ENCODE measurements at regions not wholly inside any gene's neighbourhood (a gene's known extent, or its start where the extent isn't known, plus 50 kb on each side); places are given as distances from the start of the nearest gene placed in this dataset.

GRCh38 chr1:95572002-95572401 is 338.0 kb downstream of the RWDD3 start:
- no peak for DNase-seq
- Histone ChIP-seq H3K9me3 (no peaks in the 10 kb centered on the region), H3K4me1 (peaks cover 27% of the 10 kb centered on the region), H3K4me3 (ENCODE audit: low read depth, low read length) (no peak overlapping the region), H3K36me3 (no peaks in the 10 kb centered on the region), H3K27me3 (no peaks in the 10 kb centered on the region)
- no peak for TF ChIP-seq CTCF (IDR thresholded peaks at IDR 0.05; ENCODE audit: low read depth, low read length)

- peaks cover 27% of the 10 kb centered on the region for H3K4me1 ChIP-seq
- no peak for TF ChIP-seq CTCF (IDR thresholded peaks at IDR 0.05; ENCODE audit: low read depth, low read length)
- H3K36me3 ChIP-seq: no peaks in the 10 kb centered on the region
- H3K27me3 ChIP-seq: no peaks in the 10 kb centered on the region
- no peak for DNase-seq
- H3K9me3 ChIP-seq: no peaks in the 10 kb centered on the region
- H3K4me3 ChIP-seq (ENCODE audit: low read depth, low read length): no peak overlapping the region
These were observed 339.0 kb downstream of the RWDD3 start for GRCh38 chr1:95572962-95573361.

- Histone ChIP-seq H3K4me1 (peaks cover 36% of the 10 kb centered on the region), H3K9me3 (no peaks in the 10 kb centered on the region), H3K36me3 (no peaks in the 10 kb centered on the region), H3K4me3 (ENCODE audit: low read depth, low read length) (no peak overlapping the region), H3K27me3 (no peaks in the 10 kb centered on the region)
- TF ChIP-seq CTCF (IDR thresholded peaks at IDR 0.05; ENCODE audit: low read depth, low read length): no peak
- DNase-seq: no peak
These were observed 341.3 kb downstream of the RWDD3 start for GRCh38 chr1:95575291-95575690.

GRCh38 chr1:95578462-95578861 is 344.5 kb downstream of the RWDD3 start:
- Histone ChIP-seq H3K9me3 (no peaks in the 10 kb centered on the region), H3K4me3 (ENCODE audit: low read depth, low read length) (no peak overlapping the region), H3K4me1 (peaks cover 19% of the 10 kb centered on the region), H3K36me3 (no peaks in the 10 kb centered on the region), H3K27me3 (no peaks in the 10 kb centered on the region)
- no peak for TF ChIP-seq CTCF (IDR thresholded peaks at IDR 0.05; ENCODE audit: low read depth, low read length)
- peak; percentile 24 for DNase-seq

GRCh38 chr1:95582191-95582590 is 348.2 kb downstream of the RWDD3 start:
- Histone ChIP-seq H3K4me1 (peaks cover 9% of the 10 kb centered on the region), H3K9me3 (no peaks in the 10 kb centered on the region), H3K36me3 (no peaks in the 10 kb centered on the region), H3K4me3 (ENCODE audit: low read depth, low read length) (no peak overlapping the region), H3K27me3 (no peaks in the 10 kb centered on the region)
- DNase-seq: no peak
- no peak for TF ChIP-seq CTCF (IDR thresholded peaks at IDR 0.05; ENCODE audit: low read depth, low read length)

- H3K36me3 ChIP-seq: no peaks in the 10 kb centered on the region
- no peak for DNase-seq
- no peaks in the 10 kb centered on the region for H3K9me3 ChIP-seq
- peaks cover 9% of the 10 kb centered on the region for H3K4me1 ChIP-seq
- no peak overlapping the region for H3K4me3 ChIP-seq (ENCODE audit: low read depth, low read length)
- no peak for TF ChIP-seq CTCF (IDR thresholded peaks at IDR 0.05; ENCODE audit: low read depth, low read length)
- no peaks in the 10 kb centered on the region for H3K27me3 ChIP-seq
These were observed 348.7 kb downstream of the RWDD3 start for GRCh38 chr1:95582746-95583145.
